Esophagus muscularis mucosa (tissue), 3 donors: ENCODE measurements at regions not wholly inside any gene's neighbourhood (a gene's known extent, or its start where the extent isn't known, plus 50 kb on each side); places are given as distances from the start of the nearest gene placed in this dataset.

Source experiments
- CTCF ChIP-seq, 3 experiments: fragments of 200-600 bp in 2 of 3; fragments of 450-650 bp in 1 of 3; sonication (generic) in 2 of 3; IDR thresholded peaks; one replicate each; pipeline ENCODE4 v1.5.1; 2017 to 2019; ENCODE audit warnings: antibody characterized with exemption in 3 of 3, mild to moderate bottlenecking in 2 of 3, moderate library complexity in 1 of 3
- POLR2AphosphoS5 ChIP-seq, 2 donors: sonication (generic); formaldehyde crosslinking; IDR thresholded peaks; one replicate each; pipeline ENCODE4 v1.6.1; 2017; ENCODE audit warnings: antibody characterized with exemption in 2 of 2

DNA sequence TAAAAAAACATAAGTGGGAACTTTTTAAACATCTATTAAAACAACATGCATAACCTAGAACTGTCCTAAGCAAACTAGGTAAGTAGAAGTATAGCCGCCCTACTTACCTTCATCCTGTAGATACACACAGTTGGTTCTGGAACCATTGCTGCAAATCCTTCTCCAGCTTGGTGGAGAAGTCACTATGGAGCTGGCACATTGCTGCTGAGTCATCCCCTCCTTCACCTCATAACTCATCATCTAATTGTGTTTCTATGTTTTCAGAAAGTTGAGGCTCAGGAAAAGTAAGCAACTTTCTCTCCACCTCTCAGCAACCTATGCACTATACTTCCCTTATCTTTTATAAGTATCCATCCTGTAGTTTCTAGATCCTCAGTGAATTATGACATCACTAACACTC is 269.8 kb upstream of the MMADHC start:
- TF ChIP-seq CTCF (IDR thresholded peaks at IDR 0.05), result no peak
- TF ChIP-seq POLR2AphosphoS5 (IDR thresholded peaks at IDR 0.05), result no peak
